OCI-M2 (cell line): ENCODE measurements at regions not wholly inside any gene's neighbourhood (a gene's known extent, or its start where the extent isn't known, plus 50 kb on each side); places are given as distances from the start of the nearest gene placed in this dataset.

ENCODE experiments used
- DNase-seq: peaks from one replicate; lab custom pipeline; 2025; ENCODE audit not compliant: unreplicated experiment; lab: John Stamatoyannopoulos, UW

- no peak for DNase-seq
Observed at GRCh38 chr2:64362562-64363026, 91.4 kb upstream of the LGALSL start.

GRCh38 chr2:64363140-64363539 lies 90.8 kb upstream of the LGALSL start:
- DNase-seq, result no peak

GRCh38 chr2:64363848-64364247 lies 90.1 kb upstream of the LGALSL start:
- no peak for DNase-seq

- DNase-seq, result no peak
Observed at GRCh38 chr2:64367444-64368232, 86.3 kb upstream of the LGALSL start.

GRCh38 chr2:64369706-64370105 lies 84.3 kb upstream of the LGALSL start:
- no peak for DNase-seq

- DNase-seq, result no peak
Observed at GRCh38 chr2:64371727-64372126, 82.2 kb upstream of the LGALSL start.

GRCh38 chr2:64374686-64375085 lies 79.3 kb upstream of the LGALSL start:
- DNase-seq, result no peak

- no peak for DNase-seq
Observed at GRCh38 chr2:64376926-64377325, 77.0 kb upstream of the LGALSL start.

GRCh38 chr2:64379186-64379585 lies 74.8 kb upstream of the LGALSL start:
- no peak for DNase-seq

GRCh38 chr2:64380853-64381527 lies 73.0 kb upstream of the LGALSL start:
- DNase-seq, result no peak

- no peak for DNase-seq
Observed at GRCh38 chr2:64383016-64383591, 70.9 kb upstream of the LGALSL start.

- DNase-seq, result no peak
Observed at GRCh38 chr2:64383881-64384280, 70.1 kb upstream of the LGALSL start.

- DNase-seq, result no peak
Observed at GRCh38 chr2:64386676-64387075, 67.3 kb upstream of the LGALSL start.

- no peak for DNase-seq
Observed at GRCh38 chr2:64390586-64390985, 63.4 kb upstream of the LGALSL start.

GRCh38 chr2:64391424-64391823 lies 62.5 kb upstream of the LGALSL start:
- no peak for DNase-seq

GRCh38 chr2:64391940-64392339 lies 62.0 kb upstream of the LGALSL start:
- no peak for DNase-seq

GRCh38 chr2:64392529-64392928 lies 61.4 kb upstream of the LGALSL start:
- DNase-seq, result no peak

GRCh38 chr2:64393383-64394010 lies 60.5 kb upstream of the LGALSL start:
- no peak for DNase-seq

GRCh38 chr2:64394153-64394552 lies 59.8 kb upstream of the LGALSL start:
- no peak for DNase-seq

- no peak for DNase-seq
Observed at GRCh38 chr2:64396001-64396400, 58.0 kb upstream of the LGALSL start.

- DNase-seq, result no peak
Observed at GRCh38 chr2:64396551-64396950, 57.4 kb upstream of the LGALSL start.
